Testis (tissue), 2 donors: ENCODE measurements at regions not wholly inside any gene's neighbourhood (a gene's known extent, or its start where the extent isn't known, plus 50 kb on each side); places are given as distances from the start of the nearest gene placed in this dataset.
"Not testable (repeated sequence)": the region's sequence is repeated elsewhere in the genome, so short reads cannot be mapped to it uniquely, and the experiment has no call there.

Experiments
- DNase-seq: peaks from one replicate; pipeline ENCODE4 v3.0.0-alpha.2; 2019
- H3K27ac ChIP-seq, 2 donors: fragments of 200-600 bp; sonication (generic); one replicate each; pipeline ENCODE4 v1.5.1; 2019
- H3K27me3 ChIP-seq: fragments of 200-600 bp; sonication (generic); one replicate; pipeline ENCODE4 v1.5.1; 2019
- H3K36me3 ChIP-seq: fragments of 200-600 bp; sonication (generic); one replicate; pipeline ENCODE4 v1.5.1; 2017; ENCODE audit warnings: low read depth; ENCODE audit errors: missing control alignments
- H3K4me1 ChIP-seq: fragments of 200-600 bp; sonication (generic); one replicate; pipeline ENCODE4 v1.5.1; 2019
- H3K4me3 ChIP-seq, 2 donors: fragments of 200-600 bp; sonication (generic); one replicate each; pipeline ENCODE4 v1.5.1; 2017 to 2019
- H3K9me3 ChIP-seq: fragments of 200-600 bp; sonication (generic); one replicate; pipeline ENCODE4 v1.5.1; 2017
- POLR2A ChIP-seq: fragments of 450-650 bp; IDR thresholded peaks from one replicate; pipeline ENCODE4 v1.6.1; 2017; ENCODE audit warnings: antibody characterized with exemption, mild to moderate bottlenecking, moderate library complexity
- WGBS, 2 donors: methylation state at CpG; one replicate each; pipeline ENCODE4 v1.1.5; 2018; 5-methylcytosine and 5-hydroxymethylcytosine counted together
- intact Hi-C: fragments of 100-400 bp; cut with DNase I; formaldehyde crosslinking; loops from one replicate; pipeline ENCODE4 v1.15.1; 2023; ENCODE audit warnings: low total_unique reads
- TF ChIP-seq, protein P1 (sequence below), 3 experiments: fragments of 450-650 bp in 2 of 3; fragments of 200-600 bp in 1 of 3; sonication (generic) in 1 of 3; IDR thresholded peaks; one replicate each; pipeline ENCODE4 v1.5.1; 2016 to 2019; ENCODE audit warnings: antibody characterized with exemption in 3 of 3, mild to moderate bottlenecking in 2 of 3, moderate library complexity in 1 of 3

DNA sequence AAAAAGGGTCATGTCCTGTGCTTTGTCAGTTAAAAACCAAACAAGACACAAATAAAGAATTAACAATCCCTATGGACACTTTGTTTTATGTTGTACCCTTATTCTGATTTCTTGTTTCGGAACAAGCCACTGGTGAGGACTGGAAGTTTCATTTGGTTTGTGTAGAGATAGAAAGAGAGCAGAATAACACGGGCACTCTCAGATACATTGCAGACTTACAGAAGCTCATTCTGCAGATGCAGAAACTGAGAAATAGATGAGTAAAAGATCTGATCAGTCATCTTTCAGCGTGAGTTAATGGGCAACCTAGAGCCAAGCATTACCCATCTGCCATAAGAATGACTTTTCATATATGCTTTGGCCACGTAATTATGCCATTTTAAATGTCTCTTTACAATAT, 407.6 kb downstream of the RAB38 start:
- no peaks in the 10 kb centered on the region for H3K9me3 ChIP-seq
- intact Hi-C loops = no loop called here
- H3K27me3 ChIP-seq = no peaks in the 10 kb centered on the region
- no peak overlapping the region for H3K4me3 ChIP-seq
- WGBS, 2 donors = 93 to 94% methylated on average over 4 of the region's 4 CpGs
- H3K36me3 ChIP-seq = no peaks in the 10 kb centered on the region
- TF ChIP-seq, protein P1, sequence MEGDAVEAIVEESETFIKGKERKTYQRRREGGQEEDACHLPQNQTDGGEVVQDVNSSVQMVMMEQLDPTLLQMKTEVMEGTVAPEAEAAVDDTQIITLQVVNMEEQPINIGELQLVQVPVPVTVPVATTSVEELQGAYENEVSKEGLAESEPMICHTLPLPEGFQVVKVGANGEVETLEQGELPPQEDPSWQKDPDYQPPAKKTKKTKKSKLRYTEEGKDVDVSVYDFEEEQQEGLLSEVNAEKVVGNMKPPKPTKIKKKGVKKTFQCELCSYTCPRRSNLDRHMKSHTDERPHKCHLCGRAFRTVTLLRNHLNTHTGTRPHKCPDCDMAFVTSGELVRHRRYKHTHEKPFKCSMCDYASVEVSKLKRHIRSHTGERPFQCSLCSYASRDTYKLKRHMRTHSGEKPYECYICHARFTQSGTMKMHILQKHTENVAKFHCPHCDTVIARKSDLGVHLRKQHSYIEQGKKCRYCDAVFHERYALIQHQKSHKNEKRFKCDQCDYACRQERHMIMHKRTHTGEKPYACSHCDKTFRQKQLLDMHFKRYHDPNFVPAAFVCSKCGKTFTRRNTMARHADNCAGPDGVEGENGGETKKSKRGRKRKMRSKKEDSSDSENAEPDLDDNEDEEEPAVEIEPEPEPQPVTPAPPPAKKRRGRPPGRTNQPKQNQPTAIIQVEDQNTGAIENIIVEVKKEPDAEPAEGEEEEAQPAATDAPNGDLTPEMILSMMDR (IDR thresholded peaks at IDR 0.05) = no peak
- no peak for TF ChIP-seq POLR2A
- DNase-seq = no peak
- H3K4me1 ChIP-seq = no peaks in the 10 kb centered on the region
- H3K27ac ChIP-seq = no peak overlapping the region

- H3K9me3 ChIP-seq, DNase-seq, H3K4me1 ChIP-seq, H3K4me3 ChIP-seq, H3K36me3 ChIP-seq, H3K27ac ChIP-seq, intact Hi-C loops, H3K27me3 ChIP-seq: not testable (repeated sequence)
- WGBS, 2 donors = 84 to 85% methylated on average over 3 to 9 of the region's 9 CpGs
Measured at GRCh38 chr11:87764075-87764474, 411.2 kb downstream of the RAB38 start.

DNA sequence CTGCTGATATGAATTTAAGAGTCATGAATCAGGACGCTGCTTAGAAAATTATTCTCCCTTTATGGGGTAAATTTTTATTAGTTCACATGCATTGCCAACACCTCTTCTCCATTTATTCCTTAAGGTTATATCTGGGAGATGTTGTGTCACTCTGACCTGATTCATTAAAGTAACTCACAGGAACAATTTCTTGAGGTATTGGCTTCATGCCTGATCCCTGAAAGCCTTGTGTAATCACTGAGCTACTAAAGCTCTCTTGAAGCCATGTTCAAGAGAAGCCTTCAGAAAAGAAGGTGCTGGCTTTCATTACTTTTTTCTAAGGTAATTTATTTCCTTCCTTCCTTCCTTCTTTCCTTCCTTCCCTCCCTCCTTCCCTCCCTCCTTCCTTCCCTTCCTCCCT, 420.6 kb downstream of the RAB38 start:
- Histone ChIP-seq H3K27me3 (no peaks in the 10 kb centered on the region), H3K9me3 (no peaks in the 10 kb centered on the region), H3K4me3 (no peak overlapping the region), H3K4me1 (no peaks in the 10 kb centered on the region), H3K27ac (no peak overlapping the region), H3K36me3 (no peaks in the 10 kb centered on the region)
- TF ChIP-seq, protein P1 (IDR thresholded peaks at IDR 0.05) = no peak
- TF ChIP-seq POLR2A = no peak
- intact Hi-C loops = no loop called here
- DNase-seq = no peak
- 72 to 88% methylated on average over 1 of the region's 1 CpG for WGBS, 2 donors

DNA sequence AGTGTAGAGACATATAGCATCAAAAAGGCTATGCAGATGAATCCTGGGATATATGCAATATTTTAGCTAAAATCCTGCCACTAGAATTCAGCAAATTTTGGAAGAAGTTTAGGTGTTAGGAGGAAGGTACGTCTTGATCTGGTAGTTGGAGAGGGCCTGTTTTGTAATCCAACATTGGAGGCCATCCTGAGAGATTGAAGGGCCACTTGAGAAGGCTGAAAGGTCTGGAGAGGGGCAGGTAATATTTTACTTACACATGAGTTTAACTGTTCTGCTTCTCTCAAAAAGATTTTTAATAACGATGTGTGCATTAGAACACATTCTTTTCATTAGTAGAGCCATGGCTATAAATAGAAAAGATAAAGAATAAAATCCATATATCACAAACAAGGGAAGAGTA, 422.1 kb downstream of the RAB38 start:
- Histone ChIP-seq H3K27ac (no peak overlapping the region), H3K4me1 (no peaks in the 10 kb centered on the region), H3K27me3 (no peaks in the 10 kb centered on the region), H3K9me3 (no peaks in the 10 kb centered on the region), H3K36me3 (no peaks in the 10 kb centered on the region), H3K4me3 (no peak overlapping the region)
- TF ChIP-seq POLR2A = no peak
- TF ChIP-seq, protein P1 (IDR thresholded peaks at IDR 0.05) = no peak
- WGBS, 2 donors = 69 to 72% methylated on average over 2 of the region's 2 CpGs
- no peak for DNase-seq
- intact Hi-C loops = no loop called here

- Histone ChIP-seq H3K27me3 (no peaks in the 10 kb centered on the region), H3K27ac (no peak overlapping the region), H3K4me3 (no peak overlapping the region), H3K9me3 (no peaks in the 10 kb centered on the region), H3K36me3 (no peaks in the 10 kb centered on the region), H3K4me1 (no peaks in the 10 kb centered on the region)
- TF ChIP-seq, protein P1 (IDR thresholded peaks at IDR 0.05) = peak in 2 of 3 experiments; percentile 18 to 25
- TF ChIP-seq POLR2A = no peak
- 70 to 71% methylated on average over 2 of the region's 2 CpGs for whole genome bisulfite sequencing, 2 donors
- intact Hi-C loops = no loop called here
- DNase-seq = no peak
Measured at GRCh38 chr11:87743007-87743406, 432.2 kb downstream of the RAB38 start.
